NCI-H526 (cell line): ENCODE measurements at regions not wholly inside any gene's neighbourhood (a gene's known extent, or its start where the extent isn't known, plus 50 kb on each side); places are given as distances from the start of the nearest gene placed in this dataset.
A peak's percentile ranks its signal among the peaks of the same experiment; 100 is the strongest.
"Not testable (repeated sequence)": the region's sequence is repeated elsewhere in the genome, so short reads cannot be mapped to it uniquely, and the experiment has no call there.

Source experiments
- DNase-seq, 2 experiments: peaks; one replicate each; lab custom pipeline; 2025; lab: John Stamatoyannopoulos, UW

DNA sequence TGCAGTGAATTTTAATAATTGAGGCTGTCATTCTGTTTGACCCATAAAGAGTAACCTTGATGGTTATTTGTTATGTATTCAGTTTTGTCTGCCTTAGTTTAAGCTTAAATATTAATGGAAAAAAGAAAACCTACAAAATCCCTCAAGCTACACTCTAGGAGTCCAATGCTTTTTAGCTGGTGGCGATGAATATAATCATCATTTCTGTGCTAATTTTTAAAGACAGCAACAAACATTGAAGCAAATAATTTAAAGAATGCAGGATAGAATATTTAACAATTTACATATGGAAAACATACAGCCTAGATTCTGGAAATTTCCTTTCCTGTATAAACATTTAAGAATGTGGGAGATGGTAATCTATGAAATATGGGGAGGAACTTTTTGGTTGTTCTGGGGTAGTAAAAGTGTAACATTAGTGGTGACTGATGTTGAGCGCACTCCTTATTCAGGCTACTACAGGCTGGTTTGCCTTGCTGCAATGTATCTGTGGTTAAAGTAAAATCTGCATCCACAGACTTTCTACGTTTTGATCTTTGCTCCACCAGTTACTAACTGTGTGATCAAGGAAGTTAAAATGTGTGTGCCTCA, 287.9 kb upstream of the DEFB112 start:
- no peak for DNase-seq

DNA sequence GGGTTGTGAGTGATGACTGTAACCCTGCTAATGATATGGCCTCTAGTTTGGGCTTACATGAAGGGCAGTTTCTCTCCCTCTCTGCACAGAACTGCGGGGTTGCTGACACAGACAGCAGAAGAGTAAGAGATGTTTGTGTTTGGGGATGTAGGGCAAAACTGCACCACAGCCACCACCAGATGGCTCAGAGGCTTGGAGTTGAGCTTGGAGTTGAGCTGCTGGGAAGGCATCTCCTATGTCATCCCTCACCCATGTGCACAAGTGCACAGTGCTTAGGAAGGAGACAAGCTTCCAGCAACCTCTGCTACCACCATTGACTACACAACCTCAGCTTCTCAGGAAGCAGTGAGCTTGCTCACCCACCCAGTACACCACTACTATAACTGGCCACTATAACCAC, 303.9 kb upstream of the DEFB112 start:
- DNase-seq, result peak; percentile 22 to 65

DNA sequence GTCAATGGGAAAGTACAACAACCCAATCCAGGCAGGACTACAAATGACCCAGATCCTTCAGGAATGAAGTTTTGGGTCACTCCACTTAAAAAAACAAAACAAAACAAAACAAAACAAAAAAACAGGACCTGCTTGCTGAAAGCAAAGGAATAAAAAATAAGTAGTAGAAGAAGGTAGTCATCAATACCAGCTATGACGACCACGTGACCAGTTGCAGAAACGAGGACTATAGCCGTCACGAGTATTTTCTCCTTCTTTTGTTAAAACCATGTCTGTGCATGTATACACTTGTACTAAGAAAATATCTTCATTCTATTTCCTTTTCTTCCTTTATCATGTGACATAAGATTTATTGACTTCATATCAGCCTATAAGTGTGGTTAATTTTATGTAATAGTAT, 308.4 kb upstream of the DEFB112 start:
- no peak for DNase-seq

DNA sequence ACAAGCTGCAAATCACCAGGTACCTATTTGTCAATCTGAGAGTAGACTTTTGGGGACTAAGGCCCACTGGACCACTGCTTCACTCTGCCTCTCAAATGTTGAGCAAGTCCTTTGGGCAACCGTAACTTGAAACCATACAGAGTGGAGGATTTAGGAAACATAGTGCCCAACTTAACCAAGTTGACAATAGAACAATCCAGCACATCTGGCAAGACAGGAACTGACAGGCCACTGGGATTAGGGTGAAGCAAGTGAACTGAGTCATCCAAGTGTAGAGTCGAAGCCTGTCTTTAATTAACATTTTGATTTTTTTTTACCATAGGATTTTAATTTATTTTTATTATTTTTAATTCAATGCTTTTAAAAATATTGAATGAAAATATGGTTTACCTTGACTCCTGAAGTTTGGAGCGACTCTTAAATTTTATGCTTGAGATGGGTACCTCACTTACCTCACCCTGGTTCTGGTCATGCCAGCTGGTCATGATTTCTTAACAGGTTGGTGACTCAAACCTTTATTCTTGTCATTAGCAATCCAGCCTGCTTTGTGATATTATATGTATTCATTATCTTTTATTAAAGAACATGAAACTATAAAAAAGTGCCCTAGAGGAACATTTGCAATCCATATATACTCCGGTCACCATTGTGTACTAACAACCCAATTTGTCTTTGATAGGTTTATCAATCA, 312.1 kb upstream of the DEFB112 start:
- DNase-seq, result no peak

DNA sequence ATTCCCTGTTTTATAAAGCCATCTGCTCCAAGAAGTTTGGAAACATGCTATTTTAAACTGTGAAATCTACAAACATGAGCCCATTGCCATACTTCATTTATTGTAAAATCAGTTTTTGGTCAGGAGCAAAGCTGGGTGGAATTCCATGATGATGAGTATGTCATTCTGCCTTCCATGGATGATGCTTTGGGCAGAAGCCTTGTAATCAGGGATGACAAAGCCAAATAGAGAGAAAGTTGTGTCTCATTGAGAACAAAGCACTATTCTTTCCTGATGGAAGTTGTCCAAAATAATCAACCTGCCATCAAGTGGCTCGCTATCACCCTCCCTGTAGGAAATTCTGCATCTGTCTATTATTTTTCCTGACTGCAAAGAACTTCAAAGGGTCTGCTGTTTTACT, 313.0 kb upstream of the DEFB112 start:
- no peak for DNase-seq

DNA sequence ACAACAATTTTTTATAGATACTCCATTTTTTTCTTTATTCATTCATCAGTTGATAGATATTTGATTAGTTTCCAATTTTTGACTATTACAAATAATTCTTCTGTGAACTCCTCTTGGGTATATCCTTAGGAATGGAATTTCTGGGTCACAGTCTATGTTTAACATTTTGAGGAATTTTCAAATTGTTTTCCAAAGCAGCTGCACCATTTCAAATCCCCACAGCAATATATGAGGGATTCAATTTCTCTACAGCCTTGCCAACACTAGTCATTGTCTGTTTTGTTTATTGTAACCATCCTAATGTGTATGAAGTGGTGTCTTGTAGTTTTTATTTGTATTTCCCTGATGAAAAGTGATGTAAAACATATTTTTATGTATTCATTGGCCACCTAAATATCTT, 320.3 kb upstream of the DEFB112 start:
- DNase-seq, result no peak

DNA sequence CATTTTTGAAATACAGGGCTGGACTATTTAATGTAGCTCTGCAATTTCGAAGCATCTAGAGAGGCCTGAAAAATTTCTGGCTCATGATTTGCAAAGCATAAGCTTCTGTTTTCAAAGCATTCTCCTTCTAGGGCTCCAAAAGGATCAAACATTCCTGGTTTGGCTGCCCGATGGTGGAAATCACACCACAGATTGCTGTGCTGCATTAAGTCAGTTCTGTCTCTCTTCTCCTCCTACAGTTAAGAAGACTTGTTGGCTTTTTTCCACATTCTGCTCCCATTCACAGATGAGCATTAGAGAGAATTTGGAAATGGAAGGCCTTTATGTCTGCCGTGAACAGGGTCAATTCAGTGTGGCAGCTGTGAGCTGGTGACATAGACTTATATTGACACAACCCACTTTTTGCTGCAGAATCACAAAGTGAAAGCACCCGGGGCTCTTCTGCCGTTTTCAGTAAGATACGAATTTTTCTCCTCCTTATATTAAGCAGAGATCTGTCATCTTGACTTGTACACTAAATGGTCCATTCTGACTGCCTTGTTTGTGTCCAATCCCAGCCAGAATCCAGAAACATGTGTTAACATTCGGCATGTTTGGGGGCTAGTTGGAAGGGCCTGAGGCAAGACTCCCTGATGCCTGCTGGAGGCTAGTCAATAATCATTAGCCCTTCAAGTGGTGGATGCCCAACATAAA, 330.8 kb upstream of the DEFB112 start:
- DNase-seq, result no peak

DNA sequence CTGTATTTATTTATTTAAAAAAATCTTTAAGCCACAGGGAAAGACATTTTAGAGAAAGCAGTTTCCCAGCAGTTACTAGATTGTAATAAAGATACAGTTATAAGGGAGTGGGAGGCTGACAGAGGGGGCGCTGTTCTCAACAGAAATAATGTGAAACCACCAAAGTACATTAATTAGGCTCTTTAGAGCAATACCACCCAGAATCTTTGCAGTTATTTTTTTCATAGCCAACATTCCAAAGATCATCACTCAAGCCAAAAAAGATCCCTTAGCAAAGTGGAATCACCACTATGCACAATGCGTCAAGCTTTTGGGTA, 331.3 kb upstream of the DEFB112 start:
- no peak for DNase-seq

DNA sequence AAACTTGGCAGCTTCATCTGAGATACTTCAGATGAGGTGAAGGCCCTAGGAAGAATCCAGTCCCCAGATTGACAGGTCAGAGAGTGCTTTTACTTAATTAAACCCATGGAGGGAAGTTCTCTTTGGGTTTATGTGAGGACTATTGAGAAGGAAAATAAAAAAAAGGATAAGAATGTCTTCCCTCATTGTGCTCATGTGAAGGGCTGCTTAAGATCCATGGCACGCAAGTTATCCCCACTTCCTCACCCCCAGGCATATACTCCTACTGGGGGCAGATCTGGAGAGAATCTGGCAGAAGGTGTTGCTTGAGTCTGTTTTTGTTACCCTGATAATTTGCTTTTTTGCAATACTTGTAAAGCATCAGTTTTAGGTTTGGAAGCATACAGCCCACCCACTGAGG, 322.9 kb upstream of the TFAP2D start:
- DNase-seq, result no peak

DNA sequence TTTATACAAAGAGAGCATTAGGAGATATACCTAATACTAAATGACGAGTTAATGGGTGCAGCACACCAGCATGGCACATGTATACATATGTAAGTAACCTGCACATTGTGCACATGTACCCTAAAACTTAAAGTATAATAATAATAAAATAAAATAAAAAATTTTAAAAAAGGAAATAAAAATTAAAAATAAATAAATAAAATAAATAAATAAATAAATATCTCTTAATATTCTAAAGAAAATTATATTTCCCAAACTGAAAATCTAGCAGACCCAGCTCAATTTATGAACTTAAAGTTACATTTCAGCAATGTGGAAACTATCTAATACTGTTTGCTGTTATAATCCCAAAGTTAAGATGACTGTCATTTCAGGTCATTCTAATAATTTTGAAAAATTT, 319.2 kb upstream of the TFAP2D start:
- DNase-seq, result not testable (repeated sequence)

DNA sequence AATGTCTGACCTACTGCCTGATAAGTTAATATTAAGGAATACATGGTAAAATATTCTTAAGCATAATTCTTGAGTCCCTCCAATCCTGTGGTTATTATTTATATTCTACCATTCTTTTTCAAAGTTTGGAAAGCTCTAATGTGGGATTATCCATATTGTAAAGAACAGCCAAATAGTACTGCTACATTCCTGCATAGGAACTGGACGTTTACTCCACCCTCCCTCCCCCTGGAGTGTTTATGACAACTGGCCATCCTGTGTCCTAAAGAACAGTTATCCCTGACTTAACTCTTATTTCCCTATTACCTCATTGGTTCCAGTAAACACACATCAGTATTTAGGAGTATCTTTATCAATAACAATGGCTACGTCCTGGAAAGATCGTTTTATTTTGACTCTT, 308.7 kb upstream of the TFAP2D start:
- no peak for DNase-seq

DNA sequence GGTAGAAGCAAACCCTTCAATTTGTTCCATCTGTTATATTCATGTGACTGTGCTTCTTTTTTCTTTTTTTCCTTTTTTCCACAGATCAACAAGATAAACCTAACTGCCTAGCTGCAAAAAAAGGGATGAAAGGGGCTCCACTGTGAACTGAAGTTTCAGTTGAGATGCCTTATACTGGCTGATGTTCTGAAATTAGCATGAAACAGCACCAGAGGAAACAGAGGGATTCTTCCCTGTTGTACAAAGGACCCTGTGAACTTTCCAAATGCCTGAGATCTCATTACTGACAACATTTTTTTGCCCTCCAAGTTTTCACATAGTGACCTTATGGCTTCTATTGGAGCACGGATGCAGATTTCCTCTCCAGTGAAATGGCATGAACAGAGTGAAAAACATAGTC, 302.7 kb upstream of the TFAP2D start:
- no peak for DNase-seq

DNA sequence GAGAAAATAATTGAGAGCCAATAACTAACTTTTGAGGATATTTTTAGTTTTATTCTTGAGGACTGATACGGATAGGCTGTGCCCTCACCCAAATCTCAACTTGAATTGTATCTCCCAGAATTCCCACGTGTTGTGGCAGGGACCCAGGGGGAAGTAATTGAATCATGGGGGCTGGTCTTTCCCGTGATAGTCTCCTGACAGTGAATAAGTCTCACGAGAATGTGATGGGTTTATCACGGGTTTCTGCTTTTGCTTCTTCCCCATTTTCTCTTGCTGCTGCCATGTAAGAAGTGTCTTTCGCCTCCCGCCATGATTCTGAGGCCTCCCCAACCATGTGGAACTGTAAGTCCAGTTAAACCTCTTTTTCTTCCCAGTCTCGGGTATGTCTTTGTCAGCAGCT, 292.3 kb upstream of the TFAP2D start:
- DNase-seq, result not testable (repeated sequence)

DNA sequence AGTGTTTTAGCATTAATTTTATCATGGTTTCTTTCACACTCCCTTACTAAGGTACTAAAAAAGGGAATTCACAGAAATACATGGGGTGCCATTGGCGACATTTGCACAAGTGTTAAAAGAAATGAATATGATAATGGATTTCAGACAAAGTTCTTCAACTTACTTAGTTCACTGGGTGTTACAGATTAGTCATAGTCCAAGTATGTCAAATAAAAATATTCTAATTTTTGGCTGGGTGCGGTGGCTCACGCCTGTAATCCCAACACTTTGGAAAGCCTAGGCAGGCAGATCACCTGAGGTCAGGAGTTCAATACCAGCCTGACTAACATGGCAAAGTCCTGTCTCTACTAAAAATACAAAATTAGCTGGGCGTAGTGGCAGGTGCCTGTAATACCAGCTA, 286.1 kb upstream of the TFAP2D start:
- DNase-seq, result no peak

DNA sequence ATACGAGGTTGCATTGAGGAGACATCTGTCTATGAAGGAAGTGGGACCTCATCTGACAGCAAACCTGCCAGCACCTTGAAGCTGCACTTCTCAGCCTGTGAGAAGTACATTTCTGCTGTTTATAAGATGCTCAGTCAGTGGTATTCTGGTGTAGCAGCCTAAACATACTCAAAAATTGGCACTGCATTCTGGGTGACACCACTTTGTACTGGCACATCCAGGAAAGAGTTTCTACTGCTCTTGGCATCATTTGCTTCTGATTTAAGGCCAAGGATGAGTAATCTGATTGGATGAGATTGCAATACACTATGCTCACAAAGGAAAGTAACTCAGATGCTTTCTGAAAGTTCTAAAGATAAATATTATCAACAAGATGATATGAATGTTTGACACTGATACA, 275.4 kb upstream of the TFAP2D start:
- DNase-seq, result no peak

DNA sequence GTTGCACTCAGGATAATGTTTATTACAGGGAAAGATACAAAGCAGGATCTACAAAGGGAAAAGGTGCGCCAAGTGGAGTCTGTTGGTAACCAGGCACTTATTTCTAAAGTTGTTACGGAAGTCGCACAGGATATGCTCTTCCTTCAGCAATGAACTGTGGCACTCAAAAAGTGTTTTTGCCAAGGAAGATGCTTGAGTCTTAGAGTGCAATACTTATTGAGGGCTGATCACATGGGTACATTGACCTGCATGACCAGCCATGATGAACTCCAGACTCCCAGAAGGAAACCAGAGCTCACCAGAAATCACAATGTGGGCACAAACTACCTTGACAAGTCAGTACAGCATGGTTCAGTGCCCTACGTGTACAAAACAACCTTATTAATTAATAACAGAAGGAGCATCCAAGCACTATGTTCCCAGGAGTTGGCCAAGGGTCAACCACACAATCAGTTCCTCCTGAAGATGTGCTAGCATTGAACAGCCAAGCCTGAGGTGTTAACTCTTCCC, 270.7 kb upstream of the TFAP2D start:
- DNase-seq, result no peak

DNA sequence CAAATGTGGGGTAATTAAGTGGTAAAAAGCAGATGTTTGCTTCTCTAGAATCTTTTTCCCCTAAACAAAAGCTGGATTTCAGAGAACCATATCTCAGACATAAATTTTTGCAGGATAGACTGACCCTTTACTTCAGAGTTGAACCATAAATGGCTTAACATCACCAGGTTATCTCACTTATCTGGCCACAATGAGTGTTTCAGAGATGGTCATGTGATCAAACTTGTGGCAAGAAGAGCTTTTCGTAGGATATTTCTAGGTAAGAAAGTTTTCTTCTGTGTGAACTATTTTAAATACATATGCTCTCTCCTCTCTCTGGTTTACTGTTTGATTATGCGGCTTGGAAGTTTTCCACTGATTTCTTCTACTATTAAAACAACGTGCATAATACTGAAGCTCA, 270.2 kb upstream of the TFAP2D start:
- no peak for DNase-seq

DNA sequence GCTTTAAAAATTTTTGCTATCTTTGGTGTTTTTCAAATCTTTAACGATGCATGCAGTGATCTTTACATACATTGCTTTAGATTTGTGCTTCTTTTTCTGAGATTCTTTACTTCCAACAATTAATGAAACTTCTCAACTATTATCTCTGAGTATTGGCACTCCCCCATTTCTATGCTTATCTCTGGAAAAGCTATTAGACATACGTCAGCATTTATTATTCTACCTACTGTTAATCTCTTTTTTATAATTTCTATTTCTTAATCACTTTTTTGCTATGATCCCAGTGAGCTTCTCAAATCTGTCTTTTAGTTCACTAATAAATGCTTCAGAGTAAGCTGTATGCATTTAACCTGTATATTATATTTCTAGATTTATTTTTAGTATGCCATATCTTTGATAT, 264.2 kb upstream of the TFAP2D start:
- DNase-seq, result no peak

DNA sequence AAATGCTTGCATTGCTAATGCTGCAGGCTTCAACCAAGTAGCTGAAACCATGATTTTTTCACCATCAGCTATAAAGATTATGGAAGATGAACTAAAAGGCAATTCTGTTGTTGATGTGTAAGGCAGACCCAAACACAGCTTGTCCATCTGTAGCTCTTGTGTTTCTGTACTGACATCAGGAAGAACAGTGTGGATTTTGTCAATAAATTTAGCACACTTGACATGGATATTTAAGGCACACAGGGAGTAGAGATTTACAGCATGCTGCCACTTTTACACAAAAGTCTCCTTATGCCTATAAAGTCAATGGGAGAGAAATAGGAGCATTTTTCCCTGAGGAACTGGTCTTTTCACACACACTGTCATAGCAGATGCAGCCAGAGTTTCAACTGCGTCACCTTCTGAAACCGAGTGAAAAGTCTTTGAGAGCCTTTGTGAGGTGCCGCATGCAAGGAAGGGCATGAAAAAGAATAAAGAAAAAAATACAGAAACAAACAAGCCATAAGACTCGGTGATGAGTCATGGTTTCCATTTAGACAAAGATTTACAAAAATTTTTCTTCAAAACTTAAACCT, 261.4 kb upstream of the TFAP2D start:
- DNase-seq, result no peak

DNA sequence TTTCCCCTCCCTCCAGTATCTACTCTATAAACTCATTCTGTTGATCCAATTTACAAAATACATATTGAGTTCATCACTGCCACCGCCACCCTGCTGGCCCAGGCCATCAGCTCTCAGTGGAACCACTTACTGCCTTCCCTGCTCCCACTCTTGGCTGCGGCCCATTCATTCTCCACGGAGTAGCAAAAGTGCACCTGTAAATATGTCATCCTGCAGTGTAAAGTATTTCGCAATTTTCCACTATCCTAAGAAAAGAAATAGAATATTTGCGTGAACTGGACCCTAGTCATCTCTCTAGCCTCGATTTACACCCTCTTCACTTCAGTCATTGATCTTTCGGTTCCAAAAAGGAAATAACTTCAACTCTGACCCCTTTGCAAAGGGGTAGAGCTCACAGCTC, 258.3 kb upstream of the TFAP2D start:
- DNase-seq, result no peak

DNA sequence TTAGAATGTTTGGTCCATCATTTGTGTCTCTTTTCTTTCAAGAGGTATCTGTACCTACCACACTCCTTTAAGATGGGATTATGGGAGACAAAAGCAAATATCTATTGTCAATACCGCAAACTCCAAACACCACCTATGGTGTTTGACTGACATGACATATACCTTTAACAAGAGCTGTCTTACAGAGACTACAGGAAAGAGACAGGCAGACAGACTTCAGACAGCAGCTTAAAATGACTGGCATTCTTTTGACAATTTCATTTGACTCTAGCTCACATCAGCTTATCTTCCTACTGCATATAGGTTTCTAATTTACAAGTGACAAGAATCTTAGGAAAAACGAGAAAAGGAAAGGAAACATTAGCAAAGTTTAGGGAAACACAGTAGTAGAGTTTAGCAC, 256.0 kb upstream of the TFAP2D start:
- DNase-seq, result no peak

DNA sequence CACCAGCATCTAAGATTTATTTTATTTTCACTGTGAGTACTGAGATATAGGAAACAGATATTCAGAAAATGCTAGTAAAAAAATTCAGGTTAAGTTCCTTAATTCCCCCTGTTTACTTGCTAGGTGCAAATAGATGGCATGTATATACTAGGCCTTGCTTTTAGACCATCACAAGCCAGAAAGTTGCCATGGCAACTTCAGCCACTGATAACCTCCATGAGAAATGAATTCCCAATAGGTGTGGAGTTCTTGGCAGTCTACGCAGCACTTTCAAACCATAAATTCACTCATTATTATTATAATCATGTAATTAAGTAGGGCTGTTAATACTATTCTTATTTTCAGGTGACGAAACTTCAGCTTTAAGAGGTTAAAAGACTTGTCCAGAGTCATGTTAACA, 251.6 kb upstream of the TFAP2D start:
- DNase-seq, result no peak

DNA sequence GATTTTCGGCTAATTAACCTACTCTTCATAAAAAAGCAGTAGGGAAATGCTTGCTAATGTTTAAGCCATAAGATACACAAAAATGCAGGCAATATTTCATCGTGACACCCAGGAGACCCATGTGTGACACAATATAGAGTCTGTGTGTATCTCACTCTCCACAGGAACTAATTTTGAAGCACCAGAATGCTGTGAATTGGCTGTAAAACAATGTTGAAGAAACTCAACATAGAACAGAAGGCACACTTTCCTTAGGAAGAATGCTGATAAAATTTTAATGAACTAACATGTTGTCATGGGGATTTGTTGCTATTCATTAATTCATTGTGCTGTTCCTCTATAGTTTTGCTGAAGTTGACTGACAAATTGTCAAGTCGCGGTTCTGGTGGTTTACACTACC, 249.4 kb upstream of the TFAP2D start:
- no peak for DNase-seq
